Spleen (tissue), 7 donors: ENCODE measurements at regions not wholly inside any gene's neighbourhood (a gene's known extent, or its start where the extent isn't known, plus 50 kb on each side); places are given as distances from the start of the nearest gene placed in this dataset.

Experiments
- CTCF ChIP-seq, 11 experiments: fragments of 200-600 bp in 7 of 11; fragments of 450-650 bp in 4 of 11; sonication (generic) in 4 of 11; IDR thresholded peaks in 8 of 11; conservative IDR thresholded peaks in 3 of 11; 1 replicate in 7 of 11; 2 replicates in 4 of 11; pipeline versions ENCODE4 v1.4.0 to v1.8.0; 2016 to 2021; ENCODE audit warnings: antibody characterized with exemption in 11 of 11, inconsistent platforms in 4 of 11, mild to moderate bottlenecking in 1 of 11
- POLR2A ChIP-seq, 3 donors: fragments of 450-650 bp; IDR thresholded peaks; one replicate each; pipeline ENCODE4 v1.5.1; 2017; ENCODE audit warnings: antibody characterized with exemption in 3 of 3, mild to moderate bottlenecking in 1 of 3
- POLR2AphosphoS5 ChIP-seq, 3 donors: sonication (generic); formaldehyde crosslinking; IDR thresholded peaks; one replicate each; pipeline ENCODE4 v1.5.1; 2017; ENCODE audit warnings: antibody characterized with exemption in 3 of 3
- donor health status: DM: no; HTN: no; CAD: no; lungs with moderate emphysema.
- donor health status: DM: no; HTN: no; CAD: no.
- donor health status: DM: no; HTN: no; CAD: no.

GRCh38 chr10:123580426-123580825, 85.7 kb upstream of the GPR26 start:
- TF ChIP-seq CTCF (IDR thresholded peaks at IDR 0.05 in 8 of 11, conservative IDR thresholded peaks at IDR 0.05 in 3 of 11), result no peak
- no peak for TF ChIP-seq POLR2AphosphoS5 (IDR thresholded peaks at IDR 0.05)
- TF ChIP-seq POLR2A (IDR thresholded peaks at IDR 0.05), result no peak
